ENCODE measurements at regions not wholly inside any gene's neighbourhood (a gene's known extent, or its start where the extent isn't known, plus 50 kb on each side); places are given as distances from the start of the nearest gene placed in this dataset.

DNA sequence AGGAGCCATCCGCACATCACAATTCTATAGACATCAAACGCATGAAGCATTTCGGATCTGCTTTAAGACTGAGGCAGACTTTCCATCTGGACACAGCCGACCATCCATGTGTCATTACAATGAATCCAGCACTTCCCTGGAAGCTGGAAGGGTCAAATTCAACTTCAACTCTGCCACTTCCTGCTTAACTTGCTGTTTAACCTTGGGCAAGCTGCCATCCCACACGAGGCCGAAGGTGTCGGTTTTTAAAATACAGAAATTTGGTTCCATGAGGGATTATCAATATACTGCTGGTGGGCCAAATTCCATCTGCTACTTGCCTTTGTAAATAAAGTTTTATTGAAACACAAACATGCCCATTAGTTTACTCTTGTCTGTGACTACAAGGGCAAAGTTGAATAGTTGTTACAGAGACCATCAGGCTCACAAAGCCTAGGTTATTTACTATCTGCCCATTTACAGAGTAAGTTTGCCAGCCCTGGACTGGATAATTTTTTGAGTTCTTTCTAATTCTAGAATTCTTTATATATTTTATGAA, 134.6 kb downstream of the FAM204A start:
- no peak for TF ChIP-seq CTCF (conservative IDR thresholded peaks at IDR 0.05; ENCODE audit: low read depth, low read length)
- TF ChIP-seq EZH2 (IDR thresholded peaks at IDR 0.05; ENCODE audit: low read length, unreplicated experiment) = no peak

Data from PC-3 (cell line).